DND-41 (cell line): ENCODE measurements at regions not wholly inside any gene's neighbourhood (a gene's known extent, or its start where the extent isn't known, plus 50 kb on each side); places are given as distances from the start of the nearest gene placed in this dataset.

Experiments
- EZH2 ChIP-seq: IDR thresholded peaks from 3 replicates; pipeline ENCODE4 v1.6.1; 2012; ENCODE audit warnings: borderline replicate concordance, low read depth, mild to moderate bottlenecking, moderate library complexity, low read length, inconsistent platforms; ENCODE audit not compliant: severe bottlenecking
- TF ChIP-seq, protein P1 (sequence below): IDR thresholded peaks from 2 replicates; pipeline ENCODE4 v1.5.1; 2012; ENCODE audit warnings: borderline replicate concordance, low read length, moderate library complexity, mild to moderate bottlenecking; ENCODE audit not compliant: poor library complexity, severe bottlenecking; ENCODE audit errors: extremely low read depth

DNA sequence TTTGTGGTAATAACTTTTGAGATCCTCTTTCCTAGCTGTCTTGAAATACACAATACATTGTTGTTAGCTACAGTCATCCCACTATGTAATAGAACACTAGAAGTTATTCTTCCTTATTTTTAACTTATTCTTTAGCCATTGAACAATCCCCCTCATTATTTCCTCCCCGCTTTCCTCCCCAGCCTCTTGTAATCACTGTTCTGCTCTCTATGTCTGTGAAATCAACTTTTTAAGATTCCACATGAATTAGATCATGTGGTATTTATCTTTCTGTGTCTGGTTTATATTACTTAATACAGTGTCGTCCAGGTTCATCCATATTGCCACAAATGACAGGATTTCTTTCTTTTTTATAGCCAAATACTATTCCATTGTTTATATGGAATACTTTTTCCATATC lies 72.9 kb downstream of the SLC10A2 start:
- TF ChIP-seq, protein P1, sequence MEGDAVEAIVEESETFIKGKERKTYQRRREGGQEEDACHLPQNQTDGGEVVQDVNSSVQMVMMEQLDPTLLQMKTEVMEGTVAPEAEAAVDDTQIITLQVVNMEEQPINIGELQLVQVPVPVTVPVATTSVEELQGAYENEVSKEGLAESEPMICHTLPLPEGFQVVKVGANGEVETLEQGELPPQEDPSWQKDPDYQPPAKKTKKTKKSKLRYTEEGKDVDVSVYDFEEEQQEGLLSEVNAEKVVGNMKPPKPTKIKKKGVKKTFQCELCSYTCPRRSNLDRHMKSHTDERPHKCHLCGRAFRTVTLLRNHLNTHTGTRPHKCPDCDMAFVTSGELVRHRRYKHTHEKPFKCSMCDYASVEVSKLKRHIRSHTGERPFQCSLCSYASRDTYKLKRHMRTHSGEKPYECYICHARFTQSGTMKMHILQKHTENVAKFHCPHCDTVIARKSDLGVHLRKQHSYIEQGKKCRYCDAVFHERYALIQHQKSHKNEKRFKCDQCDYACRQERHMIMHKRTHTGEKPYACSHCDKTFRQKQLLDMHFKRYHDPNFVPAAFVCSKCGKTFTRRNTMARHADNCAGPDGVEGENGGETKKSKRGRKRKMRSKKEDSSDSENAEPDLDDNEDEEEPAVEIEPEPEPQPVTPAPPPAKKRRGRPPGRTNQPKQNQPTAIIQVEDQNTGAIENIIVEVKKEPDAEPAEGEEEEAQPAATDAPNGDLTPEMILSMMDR, result no peak
- no peak for TF ChIP-seq EZH2
